GM19468 (cell line): ENCODE measurements at regions not wholly inside any gene's neighbourhood (a gene's known extent, or its start where the extent isn't known, plus 50 kb on each side); places are given as distances from the start of the nearest gene placed in this dataset.

Experiments used
- ATAC-seq: cut with Tn5 transposase; IDR thresholded peaks from one replicate; pipeline ENCODE4 v1.9.1; 2021; ENCODE audit warnings: mild to moderate bottlenecking, moderate library complexity, moderate number of reproducible peaks; ENCODE audit not compliant: unreplicated experiment; ENCODE audit errors: extremely low read depth

DNA sequence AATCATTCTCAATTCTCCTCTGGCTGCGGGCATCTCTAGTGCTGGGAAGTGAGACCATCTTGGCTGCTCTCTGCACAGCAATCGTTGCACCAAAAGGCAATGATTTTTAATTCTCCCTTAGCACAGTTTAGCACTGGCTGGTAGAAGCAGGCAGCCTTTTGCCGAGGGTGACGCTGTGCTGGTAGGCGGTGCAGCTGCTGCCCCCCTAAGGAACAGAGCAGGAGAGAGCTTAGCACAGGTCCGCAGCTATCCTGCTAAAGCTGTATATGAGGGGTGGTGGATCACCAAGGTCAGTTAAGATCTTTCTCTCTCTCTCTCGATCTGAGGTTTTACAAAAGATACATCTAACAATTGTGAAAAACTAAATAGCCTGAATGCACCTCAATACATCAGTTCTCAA is 390.1 kb downstream of the GATA3 start:
- no peak for ATAC-seq

DNA sequence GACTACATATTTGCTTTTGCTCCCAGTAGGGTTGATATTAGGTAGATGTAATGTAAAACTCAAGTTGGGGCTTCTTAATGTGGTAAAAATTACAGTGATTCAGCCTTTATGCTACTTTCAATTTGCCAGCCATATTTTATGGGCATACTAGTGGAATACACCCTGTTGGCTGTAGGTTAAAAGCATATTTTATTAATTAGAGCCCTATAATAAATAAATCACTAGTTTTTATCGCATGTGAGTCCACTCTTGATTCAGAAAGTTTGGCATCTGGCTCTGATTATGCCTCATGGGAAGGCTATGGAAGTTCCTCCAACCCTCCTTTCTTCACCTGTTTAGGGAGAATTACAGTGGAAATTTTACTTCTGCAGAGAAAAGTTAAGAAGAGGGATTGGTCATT is 390.9 kb downstream of the GATA3 start:
- no peak for ATAC-seq

DNA sequence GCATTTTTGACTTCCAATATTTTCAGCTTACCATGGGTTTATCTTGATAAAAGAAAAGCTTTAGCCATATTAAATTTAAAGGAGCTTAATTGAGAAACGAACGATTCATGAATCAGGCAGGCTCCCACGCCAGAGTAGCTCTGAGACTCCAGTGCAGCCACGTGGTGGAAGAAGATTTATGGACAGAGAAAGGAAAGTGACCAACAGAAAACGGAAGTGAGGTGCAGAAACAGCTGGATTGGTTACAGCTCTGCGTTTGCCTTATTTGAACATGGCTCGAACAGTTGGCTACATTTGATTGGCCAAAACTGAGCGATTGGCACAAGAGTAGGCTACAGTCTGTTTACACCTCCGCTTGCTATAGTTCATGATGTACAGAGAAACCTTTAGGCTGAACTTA is 395.4 kb downstream of the GATA3 start:
- ATAC-seq: no peak

DNA sequence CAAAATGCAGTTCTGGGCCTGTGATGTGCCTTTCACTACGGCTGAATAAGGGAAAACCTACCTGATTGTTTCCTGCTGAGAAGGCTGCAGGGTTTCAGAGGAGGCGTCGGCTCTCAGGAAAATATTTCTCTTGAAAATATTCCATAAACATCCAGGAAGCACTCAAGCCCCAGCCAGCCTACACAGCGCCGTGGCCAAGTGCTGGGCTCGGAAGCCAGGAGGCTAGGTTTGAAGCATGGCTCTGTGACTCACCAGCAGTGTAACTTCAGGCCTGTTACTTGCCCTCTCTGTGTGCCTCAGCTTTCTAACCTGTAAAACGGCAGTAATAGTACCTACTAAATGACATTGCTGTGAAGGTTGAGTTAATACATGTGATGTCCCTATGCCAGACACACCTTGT is 399.1 kb downstream of the GATA3 start:
- ATAC-seq: no peak

DNA sequence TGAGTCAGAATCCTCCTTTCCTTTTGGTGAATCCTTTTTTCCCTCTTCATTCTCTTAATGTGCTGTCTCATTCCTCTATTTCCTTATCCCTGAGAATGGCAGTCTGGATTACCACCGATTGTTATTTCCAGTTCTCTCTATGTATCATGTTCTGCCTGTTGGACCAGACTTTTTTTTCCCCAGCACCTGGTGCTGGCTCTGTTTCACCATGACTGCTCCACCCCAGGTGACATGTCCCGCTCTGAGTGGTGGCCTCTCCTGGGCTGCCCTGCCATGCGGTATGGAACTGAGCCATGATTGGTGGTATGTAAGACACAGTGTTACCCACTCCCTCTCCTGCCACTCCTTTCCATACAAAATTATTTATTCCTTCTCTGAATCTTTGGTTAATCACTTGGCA is 399.9 kb downstream of the GATA3 start:
- no peak for ATAC-seq

DNA sequence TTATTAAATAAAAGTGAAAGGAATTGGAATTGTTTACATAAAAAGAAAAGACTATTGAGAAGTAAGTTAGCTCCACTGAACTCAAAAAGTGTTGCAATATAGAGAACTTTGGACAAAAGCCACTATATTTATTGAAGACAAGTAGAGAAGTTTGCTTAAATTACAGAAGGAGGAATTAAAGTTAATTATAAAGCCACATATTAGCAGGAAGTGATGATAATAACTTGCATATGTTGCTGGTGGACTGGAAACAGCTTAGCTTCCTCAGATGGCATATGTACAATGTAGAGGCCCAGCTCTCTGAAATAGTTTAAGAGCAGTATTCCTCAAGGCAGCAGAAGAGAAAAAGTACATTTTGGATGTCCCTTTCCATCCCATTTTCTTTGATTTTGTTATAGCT is 400.7 kb downstream of the GATA3 start:
- no peak for ATAC-seq

DNA sequence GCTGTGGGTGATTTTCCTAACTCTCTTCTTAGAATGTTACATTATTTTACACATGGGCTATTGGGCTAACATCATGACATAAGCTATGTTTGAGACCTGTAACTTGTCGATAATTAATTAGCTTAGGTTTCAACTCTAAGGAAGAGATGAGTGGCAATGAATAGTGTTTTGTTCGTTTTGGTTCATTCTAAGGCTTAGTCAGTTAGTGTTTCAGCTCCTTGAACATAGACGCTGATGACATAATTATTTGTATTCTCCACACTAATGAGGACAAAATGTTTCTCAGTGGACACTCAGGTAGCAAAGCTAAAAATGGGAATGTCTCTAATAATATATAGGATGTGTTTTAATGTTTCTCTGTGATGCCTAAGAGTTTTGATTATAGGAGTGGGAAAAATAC is 401.9 kb downstream of the GATA3 start:
- no peak for ATAC-seq

DNA sequence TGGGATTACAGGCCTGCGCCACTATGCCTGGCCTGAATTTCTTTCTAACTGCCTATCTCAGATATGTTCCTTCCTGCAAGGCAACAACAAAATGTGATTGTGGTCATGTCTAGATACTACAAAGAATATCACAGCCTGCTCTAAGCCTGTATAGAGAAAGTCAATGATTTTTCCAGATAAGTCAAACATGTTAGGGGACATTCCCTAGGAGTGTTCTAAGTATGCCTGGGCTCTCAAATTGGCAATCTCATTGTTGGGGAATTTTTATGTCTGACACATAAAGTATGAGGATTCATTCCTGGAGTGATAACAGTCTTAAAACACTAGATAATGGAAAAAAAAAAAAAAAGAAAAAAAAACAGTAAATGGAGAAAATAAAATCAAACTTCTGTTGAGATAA is 406.1 kb downstream of the GATA3 start:
- ATAC-seq: no peak

DNA sequence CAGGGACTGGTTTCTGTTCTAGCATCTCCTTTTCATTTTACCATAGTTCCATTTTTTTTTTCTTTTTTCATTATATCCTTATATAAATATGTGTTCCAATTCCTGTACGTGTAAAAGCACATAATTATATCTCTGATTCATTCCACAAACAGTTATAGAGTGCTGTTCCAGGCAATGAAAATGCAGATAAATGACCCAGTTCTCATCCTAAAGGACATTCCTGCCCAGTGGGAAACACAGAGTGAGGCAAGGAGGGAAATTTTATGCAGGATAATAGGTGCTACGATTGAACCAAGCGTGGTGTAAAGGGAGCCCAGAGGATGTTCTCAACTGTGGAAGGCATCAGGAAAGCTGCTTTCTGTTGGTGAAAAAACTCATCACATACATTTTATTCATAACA is 408.1 kb downstream of the GATA3 start:
- ATAC-seq: no peak

DNA sequence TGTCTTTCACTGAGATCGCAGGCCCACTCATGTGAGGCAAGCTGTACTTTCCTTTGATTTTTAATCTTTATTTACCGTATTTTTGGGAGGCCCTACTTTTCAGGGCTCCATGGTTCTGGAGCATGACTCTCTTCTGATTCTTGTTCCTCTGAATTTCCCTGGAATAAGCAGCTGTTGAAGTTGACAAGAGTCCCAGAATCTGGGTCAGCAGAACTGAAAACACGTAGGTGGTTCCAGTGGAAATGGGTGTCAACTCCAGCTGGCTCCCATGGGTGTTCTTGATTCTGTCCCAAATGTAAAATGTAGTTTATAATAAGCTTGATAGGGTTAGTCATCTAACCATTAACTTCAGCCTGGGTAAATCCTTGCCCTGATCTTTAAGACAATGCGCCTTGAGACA is 409.4 kb downstream of the GATA3 start:
- no peak for ATAC-seq

DNA sequence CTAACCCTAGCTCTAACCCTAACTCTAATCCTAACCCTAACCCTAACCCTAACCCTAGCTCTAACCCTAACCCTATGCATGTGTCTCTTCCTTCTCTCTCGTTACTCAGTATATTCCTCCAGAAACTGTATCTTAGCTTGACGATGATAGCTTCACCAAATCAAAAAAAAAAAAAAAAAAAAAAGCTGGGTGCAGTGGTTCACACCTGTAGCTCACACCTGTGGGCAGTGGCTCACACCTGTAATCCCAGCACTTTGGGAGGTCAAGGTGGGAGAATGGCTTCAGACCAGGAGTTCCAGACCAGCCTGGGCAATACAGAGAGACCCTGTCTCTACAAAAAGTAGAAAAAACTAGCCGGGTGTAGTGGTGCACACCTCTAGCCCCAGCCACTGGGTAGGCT is 414.0 kb downstream of the GATA3 start:
- ATAC-seq: no peak

DNA sequence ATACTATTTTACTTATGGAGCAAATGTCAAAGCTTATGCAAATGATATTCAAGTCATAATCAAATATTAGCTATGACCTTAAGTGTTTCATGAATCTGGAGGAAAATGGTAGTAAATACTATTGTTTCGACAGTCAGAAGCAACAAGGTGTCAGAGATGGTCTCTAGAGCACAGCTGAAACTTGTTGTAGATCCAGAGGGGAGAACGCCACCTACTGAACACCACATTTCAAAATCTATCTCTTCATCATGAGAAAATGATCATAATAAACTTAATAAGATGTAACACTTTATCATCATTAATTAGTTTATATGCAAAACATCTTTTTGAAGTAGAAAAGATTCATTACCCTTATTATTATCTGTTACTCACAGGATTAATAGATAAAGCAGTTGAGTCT is 418.7 kb downstream of the GATA3 start:
- ATAC-seq: no peak

DNA sequence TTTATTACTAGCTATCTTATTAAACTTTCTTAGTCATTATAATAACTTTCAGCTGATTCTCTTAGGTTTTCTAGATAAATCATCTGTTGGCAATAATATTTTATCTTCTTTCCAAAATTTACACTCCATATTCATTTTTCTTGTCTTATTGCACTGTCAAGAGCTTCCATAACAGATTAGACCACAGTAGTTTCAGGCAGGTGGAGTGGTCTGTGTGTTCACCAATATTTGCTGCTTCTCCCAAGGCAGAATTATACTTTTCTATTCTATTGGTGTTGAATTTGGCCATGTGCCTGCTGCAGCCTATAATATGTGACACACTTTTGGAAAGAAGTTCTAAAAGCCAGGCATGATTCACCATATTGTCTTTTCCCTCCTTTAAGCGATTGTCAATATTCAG is 422.8 kb downstream of the GATA3 start:
- no peak for ATAC-seq

DNA sequence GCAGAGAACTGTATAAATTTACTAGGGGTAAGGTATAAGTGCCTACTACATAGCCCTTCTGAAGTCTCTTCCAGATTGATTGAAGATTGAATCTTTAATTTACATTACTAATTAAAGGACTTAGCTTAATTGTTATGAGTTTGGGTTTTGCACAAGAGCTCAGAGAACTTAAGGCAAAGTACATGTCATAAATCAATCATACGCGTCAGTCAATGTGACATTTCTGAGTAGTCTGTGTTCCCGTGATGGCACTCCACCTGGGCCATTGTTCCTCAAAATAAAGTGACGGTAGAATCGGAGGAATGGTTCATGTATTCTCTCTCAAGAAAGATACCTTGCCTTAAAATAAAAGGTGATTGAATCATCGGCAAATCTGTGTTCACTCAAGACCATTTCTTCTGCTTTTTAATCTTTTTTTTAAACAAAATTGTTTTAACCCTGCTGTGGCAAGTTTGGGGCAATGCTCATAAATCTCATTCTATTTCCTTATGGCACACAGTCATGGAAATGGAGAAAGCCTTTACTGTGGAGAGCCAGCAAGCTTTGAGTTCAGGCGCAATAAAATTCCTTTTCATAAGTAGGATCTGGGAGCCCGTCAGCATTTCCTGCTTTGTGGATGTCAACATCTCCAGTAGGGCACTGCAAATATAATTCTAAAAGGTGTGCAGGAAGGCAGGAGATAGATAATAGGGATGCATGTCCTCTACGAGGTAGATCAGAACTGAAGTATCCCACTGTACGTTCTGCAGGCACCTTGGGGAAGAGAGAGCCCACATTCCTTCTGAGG is 427.4 kb downstream of the GATA3 start:
- ATAC-seq: no peak

DNA sequence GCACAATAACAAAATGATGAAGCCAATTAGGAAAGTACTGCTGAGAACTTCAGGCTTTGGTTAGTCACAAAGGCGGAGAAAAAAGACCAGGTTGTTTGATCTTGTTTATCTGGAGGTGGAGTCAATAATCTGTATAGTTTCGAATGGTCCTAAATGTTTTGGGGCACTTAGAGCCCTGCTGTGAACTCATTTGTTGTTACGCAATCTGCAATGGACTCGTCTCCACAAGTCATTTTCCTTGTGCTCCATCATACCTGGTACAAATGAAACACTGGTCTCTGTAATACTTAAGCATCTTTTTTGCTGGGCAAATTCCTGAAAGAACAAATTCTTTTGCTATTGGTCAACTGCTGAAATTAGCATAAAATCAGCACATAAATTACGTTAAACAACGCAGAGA is 430.5 kb downstream of the GATA3 start:
- no peak for ATAC-seq

DNA sequence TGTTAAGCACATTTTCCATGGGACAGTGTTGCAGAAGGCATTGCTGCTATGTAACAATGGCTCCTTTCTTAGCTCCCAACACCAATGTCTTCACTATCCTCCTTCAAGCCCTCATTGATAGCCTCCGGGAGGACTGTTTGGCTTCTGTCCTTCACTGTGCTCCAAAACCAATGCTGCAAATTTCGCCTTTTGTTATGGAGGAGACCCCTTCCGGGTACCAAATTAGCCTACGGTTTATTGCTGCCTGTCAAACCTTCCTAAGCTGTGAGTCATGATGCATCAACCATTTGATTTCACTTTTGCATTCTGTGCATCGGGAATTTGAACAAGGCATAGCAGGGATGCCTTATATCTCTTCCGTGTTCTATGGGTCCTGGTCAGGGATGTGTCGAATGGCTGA is 432.9 kb downstream of the GATA3 start:
- ATAC-seq: no peak

DNA sequence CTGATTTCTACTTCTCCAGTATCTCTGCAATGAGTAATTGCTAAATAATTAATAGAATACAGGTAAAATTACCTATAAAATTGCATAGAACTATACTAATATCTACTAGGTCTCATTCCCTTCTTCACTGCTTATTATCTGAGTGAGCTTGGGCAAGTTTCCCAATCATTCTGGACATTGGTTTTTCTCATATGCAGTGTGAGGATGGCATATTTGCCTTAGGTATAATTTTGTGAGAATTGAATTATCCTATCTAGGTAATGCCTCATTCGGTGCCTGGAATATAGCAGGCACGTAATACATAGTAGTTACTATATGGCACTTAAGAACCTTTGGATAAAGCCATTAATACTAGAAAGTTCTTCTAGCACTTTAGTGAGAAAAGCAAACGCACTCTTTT is 434.7 kb downstream of the GATA3 start:
- no peak for ATAC-seq

DNA sequence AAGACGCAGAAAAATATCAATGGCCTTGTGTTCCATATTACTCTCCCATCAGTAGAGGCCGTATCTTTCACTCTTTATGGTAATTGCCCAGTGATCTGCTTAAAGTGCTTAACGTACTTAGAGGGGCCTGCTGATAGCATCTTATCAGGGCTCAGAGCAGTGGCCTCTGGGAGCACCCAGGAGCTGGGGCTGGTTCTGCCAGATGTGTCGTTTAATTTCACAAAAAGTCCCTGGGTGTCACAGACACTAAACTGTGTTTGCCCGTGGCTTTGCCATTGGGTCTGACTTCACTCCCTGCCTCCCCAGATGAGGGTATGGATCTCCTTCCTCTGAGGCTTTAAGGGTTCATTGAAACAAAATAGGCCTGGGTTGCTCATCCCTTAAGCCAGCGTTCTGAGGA is 435.3 kb downstream of the GATA3 start:
- ATAC-seq: no peak

DNA sequence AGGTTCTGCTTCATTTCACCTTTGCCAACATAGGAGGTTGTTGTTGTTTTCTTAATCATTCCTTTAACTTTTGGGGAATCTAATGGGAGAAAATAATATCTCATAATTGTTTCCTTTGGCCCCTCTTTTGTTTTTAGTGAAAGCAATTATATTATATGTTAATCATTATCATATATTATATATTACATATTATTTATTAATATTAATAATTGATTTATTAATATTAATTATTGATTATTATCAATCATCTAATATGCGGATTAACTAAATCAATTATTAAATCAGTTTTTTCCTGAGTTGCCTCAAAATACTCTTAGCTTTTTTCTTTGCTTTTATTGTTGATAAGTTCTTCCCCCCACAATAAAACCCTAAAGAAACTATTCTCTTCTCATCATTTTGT is 443.8 kb downstream of the GATA3 start:
- no peak for ATAC-seq

DNA sequence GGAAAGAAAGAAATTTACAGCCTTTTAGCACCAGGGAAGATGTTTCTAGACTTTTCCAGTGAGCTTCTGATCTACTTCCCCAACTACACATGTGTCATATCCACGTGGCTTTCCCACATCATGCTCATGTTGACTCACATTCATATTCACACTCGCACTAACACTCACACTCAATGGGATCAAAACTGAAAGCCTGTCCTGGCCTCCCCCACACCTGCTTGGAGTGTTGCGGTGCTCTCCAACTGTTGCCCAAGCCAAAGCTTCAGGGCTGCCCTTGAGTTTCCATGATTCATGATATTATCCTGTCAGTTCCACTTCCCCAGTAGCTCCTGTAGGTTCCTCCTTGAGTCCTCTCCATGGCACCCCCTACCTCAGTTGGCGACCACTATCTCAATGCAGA is 444.4 kb downstream of the GATA3 start:
- no peak for ATAC-seq

DNA sequence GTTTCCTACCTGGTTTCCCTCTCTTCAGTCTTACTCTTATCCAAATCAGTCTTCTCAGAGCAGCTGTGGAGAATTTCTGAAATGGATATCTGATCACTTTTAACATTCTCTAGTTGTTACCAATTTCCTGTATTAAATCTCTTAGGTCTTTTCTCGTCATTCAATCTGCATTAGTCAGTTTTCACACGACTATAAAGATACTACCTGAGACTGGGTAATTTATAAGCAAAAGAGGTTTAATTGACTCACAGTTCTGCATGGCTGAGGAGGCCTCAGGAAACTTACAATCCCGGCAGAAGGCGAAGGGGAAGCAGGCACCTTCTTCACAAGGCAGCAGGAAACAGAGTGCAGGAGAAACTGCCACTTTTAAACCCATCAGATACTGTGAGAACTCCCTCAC is 444.8 kb downstream of the GATA3 start:
- ATAC-seq: no peak

DNA sequence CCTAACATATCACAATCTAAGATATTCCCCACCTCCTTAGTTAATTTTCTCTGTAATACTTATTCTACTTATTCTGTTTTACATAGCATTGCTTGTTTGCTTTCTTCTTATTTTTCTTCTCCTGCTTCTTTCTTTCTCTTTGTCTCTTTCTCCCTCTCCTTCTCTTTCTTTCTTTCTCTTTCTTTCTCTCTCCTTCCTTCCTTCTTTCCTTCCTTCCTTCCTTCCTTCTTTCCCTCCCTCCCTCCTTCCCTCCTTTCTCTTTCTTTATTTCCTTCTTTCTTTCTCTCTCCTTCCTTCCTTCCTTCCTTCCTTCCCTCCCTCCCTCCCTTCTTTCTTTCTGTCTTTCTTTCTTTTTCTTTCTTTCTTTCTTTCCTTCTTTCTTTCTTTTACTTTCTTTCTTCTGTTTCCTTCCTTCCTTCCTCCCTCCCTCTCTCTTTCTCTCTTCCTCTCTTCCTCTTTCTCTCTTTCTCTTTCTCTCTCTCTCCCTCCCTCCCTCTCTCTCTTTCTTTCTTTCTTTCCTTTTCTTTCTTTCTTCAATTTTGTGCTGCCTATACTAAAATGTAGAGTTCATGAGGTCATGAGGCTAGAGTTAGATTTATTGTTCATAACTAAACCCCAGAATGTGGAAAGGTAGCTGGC is 445.4 kb downstream of the GATA3 start:
- ATAC-seq: no peak
